Gastroesophageal sphincter (tissue), 4 donors: ENCODE measurements at regions not wholly inside any gene's neighbourhood (a gene's known extent, or its start where the extent isn't known, plus 50 kb on each side); places are given as distances from the start of the nearest gene placed in this dataset.

Experiments
- ATAC-seq: fragments of 150-250 bp; one replicate; pipeline ENCODE4 v1.9.1; 2016; ENCODE audit warnings: mild to moderate bottlenecking, moderate library complexity
- H3K27ac ChIP-seq, 4 donors: fragments of 200-600 bp; sonication (generic) in 3 of 4; 1 replicate in 3 of 4; 2 replicates in 1 of 4; pipeline ENCODE4 v1.5.1; 2016 to 2019
- H3K27me3 ChIP-seq: fragments of 200-600 bp; sonication (generic); one replicate; pipeline ENCODE4 v1.5.1; 2019
- H3K36me3 ChIP-seq, 2 donors: fragments of 200-600 bp; sonication (generic); one replicate each; pipeline ENCODE4 v1.5.1; 2019; ENCODE audit warnings: control low read depth in 1 of 2
- H3K4me1 ChIP-seq, 3 donors: fragments of 200-600 bp; sonication (generic); 1 replicate in 2 of 3; 2 replicates in 1 of 3; pipeline ENCODE4 v1.5.1; 2016 to 2019; ENCODE audit warnings: control low read depth in 2 of 3
- H3K4me3 ChIP-seq, 2 donors: fragments of 200-600 bp; sonication (generic); one replicate each; pipeline ENCODE4 v1.5.1; 2019; ENCODE audit warnings: mild to moderate bottlenecking in 1 of 2, moderate library complexity in 1 of 2
- H3K9me3 ChIP-seq, 3 donors: fragments of 200-600 bp; sonication (generic); one replicate each; pipeline ENCODE4 v1.5.1; 2017 to 2019; ENCODE audit warnings: control low read depth in 2 of 3
- CTCF ChIP-seq, 4 experiments: fragments of 200-600 bp in 2 of 4; fragments of 450-650 bp in 2 of 4; sonication (generic) in 1 of 4; IDR thresholded peaks; one replicate each; pipeline ENCODE4 v1.5.1; 2017 to 2019; ENCODE audit warnings: antibody characterized with exemption in 4 of 4, mild to moderate bottlenecking in 2 of 4, moderate library complexity in 2 of 4
- EP300 ChIP-seq: sonication (generic); formaldehyde crosslinking; IDR thresholded peaks from one replicate; pipeline ENCODE4 v1.6.1; 2017; ENCODE audit warnings: antibody characterized with exemption, mild to moderate bottlenecking
- POLR2A ChIP-seq, 2 donors: fragments of 450-650 bp; IDR thresholded peaks; one replicate each; pipeline ENCODE4 v1.6.1; 2017; ENCODE audit warnings: antibody characterized with exemption in 2 of 2, mild to moderate bottlenecking in 2 of 2, moderate library complexity in 1 of 2
- POLR2AphosphoS5 ChIP-seq: sonication (generic); formaldehyde crosslinking; IDR thresholded peaks from one replicate; pipeline ENCODE4 v1.6.1; 2017; ENCODE audit warnings: antibody characterized with exemption
- WGBS, 2 donors: methylation state at CpG; one replicate each; pipeline ENCODE4 v1.1.5; 2018; ENCODE audit warnings: low coverage in 1 of 2; 5-methylcytosine and 5-hydroxymethylcytosine counted together

DNA sequence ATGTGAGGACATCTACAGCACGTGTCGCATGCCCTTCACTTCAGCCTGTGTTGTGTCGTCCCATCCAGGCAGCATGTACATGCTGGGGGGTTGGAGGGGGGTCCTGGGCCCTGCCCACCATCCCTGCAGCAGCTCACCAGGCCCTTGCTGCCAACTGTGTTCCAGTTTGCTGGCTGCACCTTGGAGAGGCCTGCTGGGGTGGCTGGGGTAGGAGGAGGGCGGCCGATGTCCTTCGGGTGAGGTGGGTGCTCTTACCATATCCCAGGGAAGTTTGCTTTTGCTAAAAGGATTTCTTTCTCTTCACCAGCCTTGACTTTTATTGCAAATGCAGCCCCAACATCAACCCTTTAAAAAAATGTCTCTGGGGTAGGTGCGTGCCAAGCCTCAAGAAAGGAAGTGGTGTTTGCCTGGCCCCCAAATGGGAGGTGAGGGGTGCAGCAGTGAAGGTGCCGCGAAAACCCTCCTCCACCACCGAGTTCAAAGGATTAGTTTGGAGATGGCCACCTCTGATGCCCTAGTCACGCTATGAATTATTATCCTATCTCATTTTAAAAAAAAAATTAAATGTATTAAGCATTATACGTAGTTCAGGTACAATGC is 165.8 kb upstream of the KLF6 start:
- Histone ChIP-seq H3K36me3 (no peaks in the 10 kb centered on the region), H3K9me3 (no peaks in the 10 kb centered on the region), H3K27ac (no peak overlapping the region), H3K27me3 (no peaks in the 10 kb centered on the region), H3K4me1 (peaks cover 0 to 9% (median 0%) of the 10 kb centered on the region in 3 donors), H3K4me3 (no peak overlapping the region)
- no peak for ATAC-seq
- 88 to 98% methylated on average over 4 to 10 of the region's 12 CpGs for WGBS, 2 donors
- no peak for TF ChIP-seq POLR2A (IDR thresholded peaks at IDR 0.05)
- no peak for TF ChIP-seq POLR2AphosphoS5
- TF ChIP-seq EP300 = no peak
- TF ChIP-seq CTCF (IDR thresholded peaks at IDR 0.05) = no peak

DNA sequence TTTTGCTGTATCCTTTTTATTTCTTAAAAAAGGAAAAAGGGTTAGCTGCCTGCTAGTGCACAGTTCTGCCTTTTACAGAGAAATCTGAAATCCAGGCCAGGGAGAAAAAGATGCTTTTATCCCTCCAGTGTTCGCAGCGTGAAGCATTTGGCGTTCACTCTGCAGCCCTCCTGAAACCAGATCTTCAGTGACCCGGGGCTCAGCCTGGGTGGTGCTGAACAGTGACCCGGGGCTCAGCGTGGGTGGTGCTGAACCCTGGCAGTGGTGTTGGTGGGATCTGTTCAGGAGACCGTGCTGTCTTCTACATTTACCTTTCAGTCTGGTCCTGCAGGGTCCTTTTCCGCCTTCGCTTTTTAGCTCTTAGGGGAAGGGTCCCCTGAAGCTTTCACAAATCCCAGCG is 164.7 kb upstream of the KLF6 start:
- H3K4me3 ChIP-seq = no peak overlapping the region
- peaks cover 0 to 18% (median 0%) of the 10 kb centered on the region in 3 donors for H3K4me1 ChIP-seq
- no peaks in the 10 kb centered on the region for H3K27me3 ChIP-seq
- no peaks in the 10 kb centered on the region for H3K36me3 ChIP-seq
- no peak overlapping the region for H3K27ac ChIP-seq
- WGBS, 2 donors = 74 to 90% methylated on average over 2 of the region's 10 CpGs
- TF ChIP-seq CTCF (IDR thresholded peaks at IDR 0.05) = no peak
- TF ChIP-seq POLR2AphosphoS5 = no peak
- TF ChIP-seq POLR2A (IDR thresholded peaks at IDR 0.05) = no peak
- no peak for TF ChIP-seq EP300
- H3K9me3 ChIP-seq = no peaks in the 10 kb centered on the region
- ATAC-seq = no peak

GRCh38 chr10:3948843-3949242 is 163.8 kb upstream of the KLF6 start:
- H3K4me1 ChIP-seq = peaks cover 0 to 18% (median 0%) of the 10 kb centered on the region in 3 donors
- TF ChIP-seq CTCF (IDR thresholded peaks at IDR 0.05) = no peak
- no peak for TF ChIP-seq EP300
- TF ChIP-seq POLR2AphosphoS5 = no peak
- no peak for TF ChIP-seq POLR2A (IDR thresholded peaks at IDR 0.05)
- no peaks in the 10 kb centered on the region for H3K36me3 ChIP-seq
- no peak overlapping the region for H3K27ac ChIP-seq
- no peak for ATAC-seq
- no peak overlapping the region for H3K4me3 ChIP-seq
- 70 to 84% methylated on average over 3 to 7 of the region's 9 CpGs for WGBS, 2 donors
- no peaks in the 10 kb centered on the region for H3K27me3 ChIP-seq
- no peaks in the 10 kb centered on the region for H3K9me3 ChIP-seq

GRCh38 chr10:3946234-3947229 is 161.5 kb upstream of the KLF6 start:
- ATAC-seq = no peak
- 34 to 58% methylated on average over 6 to 9 of the region's 9 CpGs for WGBS, 2 donors

More at GRCh38 chr10:3946234-3947229, 161.5 kb upstream of the KLF6 start:
- Histone ChIP-seq H3K9me3 (no peaks in the 10 kb centered on the region), H3K4me1 (peaks cover 0 to 18% (median 0%) of the 10 kb centered on the region in 3 donors), H3K27ac (peak overlapping the region; percentile 2 to 74 (median 66)), H3K27me3 (no peaks in the 10 kb centered on the region), H3K4me3 (no peak overlapping the region), H3K36me3 (no peaks in the 10 kb centered on the region)
- TF ChIP-seq POLR2A (IDR thresholded peaks at IDR 0.05) (no peak), CTCF (IDR thresholded peaks at IDR 0.05) (no peak), POLR2AphosphoS5 (no peak), EP300 (no peak)
